Bronchial epithelial cell (primary cell): ENCODE measurements at regions not wholly inside any gene's neighbourhood (a gene's known extent, or its start where the extent isn't known, plus 50 kb on each side); places are given as distances from the start of the nearest gene placed in this dataset.
A peak's percentile ranks its signal among the peaks of the same experiment; 100 is the strongest.

Source experiments
- DNase-seq: peaks from one replicate; pipeline ENCODE4 v3.0.0-alpha.2; 2010; ENCODE audit warnings: low read depth
- FAIRE-seq: peaks from 2 replicates; lab custom pipeline; 2011; peaks lifted over from hg19 to GRCh38; lab: Jason Lieb, UNC
- H3K27me3 ChIP-seq: 2 replicates; pipeline ENCODE4 v1.5.1; 2011; ENCODE audit warnings: low read length; ENCODE audit not compliant: control insufficient read depth, insufficient read depth
- H3K36me3 ChIP-seq: 2 replicates; pipeline ENCODE4 v1.5.1; 2011; ENCODE audit warnings: low read length; ENCODE audit not compliant: control insufficient read depth, insufficient read depth
- H3K4me3 ChIP-seq: 2 replicates; pipeline ENCODE4 v1.5.1; 2011; ENCODE audit warnings: mild to moderate bottlenecking, low read depth, low read length, control low read depth
- TF ChIP-seq, protein P1 (sequence below): IDR thresholded peaks from 2 replicates; pipeline ENCODE4 v1.5.1; 2011; ENCODE audit warnings: mild to moderate bottlenecking, moderate library complexity, low read length, control low read depth, inconsistent platforms; ENCODE audit not compliant: insufficient read depth, severe bottlenecking

DNA sequence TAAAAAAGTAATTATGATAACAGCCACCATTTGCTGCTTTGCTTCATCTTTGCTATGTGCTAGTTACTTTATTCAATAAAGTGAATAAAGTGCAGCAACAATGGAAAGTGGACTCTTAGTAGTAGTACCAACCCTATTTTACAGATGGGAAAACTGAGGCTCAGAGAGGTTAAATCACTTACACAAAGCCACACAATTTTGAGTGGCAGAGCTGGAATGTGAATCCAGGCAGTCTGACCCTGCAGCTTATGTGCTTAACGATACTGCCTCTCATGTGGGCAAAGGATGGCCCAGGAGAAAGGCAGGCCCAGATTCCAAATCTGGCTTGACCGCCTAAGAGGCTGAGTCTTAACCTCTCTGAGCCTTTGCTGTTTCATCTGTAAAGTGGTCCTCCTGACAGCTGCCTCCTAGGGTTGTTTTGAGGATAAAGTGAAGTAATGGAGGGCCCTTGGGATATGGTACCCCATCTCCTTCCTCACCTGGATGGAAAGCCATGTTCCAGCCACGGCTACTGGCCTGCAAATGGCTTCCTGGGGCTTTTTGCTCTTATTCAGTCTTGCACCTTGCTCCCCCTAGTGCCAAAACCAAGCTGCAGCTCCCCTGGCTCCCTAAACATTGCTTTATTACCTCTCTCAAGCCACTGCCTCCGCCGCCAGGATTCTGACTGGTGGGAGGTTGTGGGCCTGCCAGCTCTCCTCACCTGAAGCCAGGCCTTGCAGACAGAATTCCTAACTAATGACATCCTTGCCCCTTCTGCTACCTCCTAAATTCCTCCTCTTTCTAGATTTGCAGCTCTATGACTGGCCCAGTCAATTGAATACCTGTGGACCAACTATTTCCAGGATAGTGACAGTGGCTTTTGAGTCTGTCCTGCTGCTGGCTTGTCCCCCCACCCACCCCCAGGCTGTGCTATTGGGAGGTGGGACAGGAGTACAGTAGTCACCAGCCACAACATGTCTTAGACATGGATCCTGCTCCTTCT is 283.3 kb upstream of the PWP1 start:
- peak; percentile 75 for DNase-seq
- H3K4me3 ChIP-seq: no peak overlapping the region
- no peaks in the 10 kb centered on the region for H3K27me3 ChIP-seq
- TF ChIP-seq, protein P1, sequence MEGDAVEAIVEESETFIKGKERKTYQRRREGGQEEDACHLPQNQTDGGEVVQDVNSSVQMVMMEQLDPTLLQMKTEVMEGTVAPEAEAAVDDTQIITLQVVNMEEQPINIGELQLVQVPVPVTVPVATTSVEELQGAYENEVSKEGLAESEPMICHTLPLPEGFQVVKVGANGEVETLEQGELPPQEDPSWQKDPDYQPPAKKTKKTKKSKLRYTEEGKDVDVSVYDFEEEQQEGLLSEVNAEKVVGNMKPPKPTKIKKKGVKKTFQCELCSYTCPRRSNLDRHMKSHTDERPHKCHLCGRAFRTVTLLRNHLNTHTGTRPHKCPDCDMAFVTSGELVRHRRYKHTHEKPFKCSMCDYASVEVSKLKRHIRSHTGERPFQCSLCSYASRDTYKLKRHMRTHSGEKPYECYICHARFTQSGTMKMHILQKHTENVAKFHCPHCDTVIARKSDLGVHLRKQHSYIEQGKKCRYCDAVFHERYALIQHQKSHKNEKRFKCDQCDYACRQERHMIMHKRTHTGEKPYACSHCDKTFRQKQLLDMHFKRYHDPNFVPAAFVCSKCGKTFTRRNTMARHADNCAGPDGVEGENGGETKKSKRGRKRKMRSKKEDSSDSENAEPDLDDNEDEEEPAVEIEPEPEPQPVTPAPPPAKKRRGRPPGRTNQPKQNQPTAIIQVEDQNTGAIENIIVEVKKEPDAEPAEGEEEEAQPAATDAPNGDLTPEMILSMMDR: peak; percentile 91
- H3K36me3 ChIP-seq: no peaks in the 10 kb centered on the region
- FAIRE-seq: no peak

DNA sequence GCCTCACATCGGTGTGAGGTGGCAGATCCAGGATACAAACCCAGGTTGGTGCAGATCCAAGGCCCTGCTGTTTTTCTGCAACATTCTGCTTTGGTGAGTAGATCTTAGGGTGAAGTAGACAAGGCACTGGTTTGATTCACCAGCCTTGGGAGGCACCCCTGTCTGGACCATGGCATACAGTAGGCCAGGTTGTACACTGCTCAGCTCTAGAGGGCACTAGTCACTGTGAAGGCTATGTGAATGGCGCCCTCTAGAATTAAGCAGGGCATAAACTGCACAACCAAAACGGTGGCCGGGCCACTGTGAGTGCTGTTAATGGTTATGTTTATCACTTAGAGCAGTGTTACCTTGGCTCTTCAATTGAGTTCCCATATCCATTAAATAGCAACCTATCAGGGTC is 280.6 kb upstream of the PWP1 start:
- no peak for FAIRE-seq
- DNase-seq: peak; percentile 72

DNA sequence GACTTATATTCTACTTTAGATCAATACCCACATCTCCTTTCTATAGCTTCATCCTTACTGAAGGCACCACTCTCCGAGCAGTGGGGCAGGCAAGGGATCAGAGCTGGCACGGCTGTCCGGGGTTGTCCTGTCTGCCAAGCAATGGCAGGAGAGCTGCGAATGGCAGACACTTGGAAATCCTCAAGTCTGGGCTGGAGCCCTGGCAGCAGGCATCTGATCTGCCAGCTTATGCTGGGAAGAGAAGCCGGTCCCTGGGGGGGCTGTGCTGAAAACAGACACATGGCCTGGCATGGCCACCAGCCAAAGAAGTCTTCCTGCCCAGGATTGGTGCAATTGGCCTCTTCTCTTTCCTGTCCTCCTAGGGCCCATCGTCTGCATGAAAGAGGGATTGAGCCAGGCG is 280.2 kb upstream of the PWP1 start:
- Histone ChIP-seq H3K36me3 (no peaks in the 10 kb centered on the region), H3K27me3 (no peaks in the 10 kb centered on the region), H3K4me3 (no peak overlapping the region)
- no peak for DNase-seq
- TF ChIP-seq, protein P1: no peak
- no peak for FAIRE-seq

More for the DNA sequence above, 280.6 kb upstream of the PWP1 start:
- H3K4me3 ChIP-seq: no peak overlapping the region
- no peaks in the 10 kb centered on the region for H3K36me3 ChIP-seq
- TF ChIP-seq, protein P1: peak; percentile 86
- H3K27me3 ChIP-seq: no peaks in the 10 kb centered on the region

DNA sequence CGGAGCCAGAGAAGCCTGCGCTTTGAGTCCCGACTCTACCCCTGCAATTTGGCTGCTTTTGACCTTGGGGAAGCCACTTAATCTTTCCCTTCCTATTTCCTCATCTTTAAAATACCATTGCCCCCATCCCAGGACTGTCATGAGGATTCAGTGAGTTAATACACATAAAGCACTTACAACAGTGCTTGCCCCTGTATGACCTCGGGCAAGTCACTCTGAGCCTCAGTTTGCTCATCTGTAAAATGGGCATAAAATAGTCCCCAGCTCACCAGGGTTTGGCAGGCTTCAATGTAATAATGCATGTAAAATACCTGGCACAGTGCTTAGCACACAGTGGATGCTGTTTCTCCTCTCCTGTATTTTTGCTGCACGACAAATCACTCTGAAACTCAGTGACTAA is 278.7 kb upstream of the PWP1 start:
- TF ChIP-seq, protein P1: no peak
- H3K27me3 ChIP-seq: no peaks in the 10 kb centered on the region
- no peak overlapping the region for H3K4me3 ChIP-seq
- FAIRE-seq: no peak
- H3K36me3 ChIP-seq: no peaks in the 10 kb centered on the region
- DNase-seq: no peak

DNA sequence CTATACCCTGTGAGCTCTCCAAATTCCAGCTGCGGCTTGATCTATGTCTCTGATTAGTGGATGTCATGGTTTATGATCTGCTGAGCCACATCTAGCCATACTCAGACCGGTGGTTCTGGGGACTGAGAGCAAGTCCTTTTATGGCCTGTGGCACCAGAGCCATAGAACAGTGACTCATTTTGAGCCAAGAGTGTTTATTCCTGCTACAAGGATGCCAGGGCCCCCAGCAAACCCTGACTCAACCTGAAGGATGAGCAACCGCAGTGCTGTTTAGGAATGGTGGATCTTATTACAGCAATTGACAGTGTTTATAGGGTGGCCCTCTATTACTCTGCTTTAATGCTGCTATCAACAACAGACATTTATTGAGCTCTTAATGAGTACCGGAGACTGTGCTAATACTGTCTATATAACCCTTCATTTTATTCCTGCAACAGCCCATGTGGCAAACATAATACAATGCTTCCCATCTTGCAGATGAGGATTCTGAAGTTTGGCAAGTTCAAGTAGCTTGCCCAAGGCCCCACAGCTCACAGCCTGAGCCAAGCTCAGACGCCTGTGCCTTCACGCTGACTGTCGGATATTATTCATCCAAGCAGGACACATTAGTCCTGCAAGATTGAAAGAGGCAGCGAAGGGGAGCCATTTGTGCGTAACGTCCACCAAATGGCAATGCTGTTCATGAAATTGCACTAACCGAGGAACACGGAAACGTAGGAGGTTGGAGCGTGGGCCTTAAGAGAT is 273.6 kb upstream of the PWP1 start:
- FAIRE-seq (peak; percentile 32), DNase-seq (peak; percentile 82)
- H3K36me3 ChIP-seq: no peaks in the 10 kb centered on the region
- H3K4me3 ChIP-seq: no peak overlapping the region
- H3K27me3 ChIP-seq: no peaks in the 10 kb centered on the region
- TF ChIP-seq, protein P1: no peak
